NK-92 treated with Interleukin-12 subunit alpha and Interleukin-12 subunit beta, amount 100 ng/mL, for 24 hours (cell line): ENCODE measurements at regions not wholly inside any gene's neighbourhood (a gene's known extent, or its start where the extent isn't known, plus 50 kb on each side); places are given as distances from the start of the nearest gene placed in this dataset.
"Not testable (repeated sequence)": the region's sequence is repeated elsewhere in the genome, so short reads cannot be mapped to it uniquely, and the experiment has no call there.

Source experiments
- DNase-seq: peaks from one replicate; lab custom pipeline; 2025; lab: John Stamatoyannopoulos, UW

DNA sequence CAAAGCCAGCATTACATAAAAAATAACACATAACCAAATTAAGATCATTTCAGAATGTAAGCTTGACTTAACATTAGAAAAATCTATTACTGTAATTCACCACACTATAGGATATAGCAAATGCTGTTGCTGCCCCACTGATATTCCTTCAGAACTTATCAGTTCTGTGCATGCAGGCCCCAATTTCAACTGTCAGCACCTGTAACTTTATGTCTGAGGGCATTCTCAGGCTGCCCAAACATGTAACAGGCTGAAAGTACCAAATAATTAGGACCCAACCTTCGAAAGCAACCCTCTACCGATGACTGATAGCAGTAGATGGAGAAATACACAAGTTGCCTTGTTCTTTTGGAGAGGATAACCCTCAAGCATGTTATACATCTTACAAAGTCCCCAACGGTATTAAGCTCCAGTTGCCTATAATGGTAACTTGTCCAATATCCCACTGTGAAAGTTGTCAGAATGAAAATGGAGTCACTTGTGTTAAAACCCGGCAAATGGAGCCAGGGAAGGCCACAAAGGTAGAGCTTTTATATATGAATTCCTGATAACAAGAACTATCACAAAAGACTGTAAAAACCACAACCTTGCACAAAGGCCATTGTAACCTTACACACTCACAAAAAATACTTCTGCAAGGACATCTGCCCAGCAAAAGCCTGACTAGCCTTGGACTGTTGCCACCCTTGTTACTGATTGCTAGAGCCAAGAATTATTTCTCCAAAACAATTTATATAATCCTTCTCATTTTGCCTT lies 66.9 kb upstream of the ZNF746 start:
- DNase-seq = no peak

DNA sequence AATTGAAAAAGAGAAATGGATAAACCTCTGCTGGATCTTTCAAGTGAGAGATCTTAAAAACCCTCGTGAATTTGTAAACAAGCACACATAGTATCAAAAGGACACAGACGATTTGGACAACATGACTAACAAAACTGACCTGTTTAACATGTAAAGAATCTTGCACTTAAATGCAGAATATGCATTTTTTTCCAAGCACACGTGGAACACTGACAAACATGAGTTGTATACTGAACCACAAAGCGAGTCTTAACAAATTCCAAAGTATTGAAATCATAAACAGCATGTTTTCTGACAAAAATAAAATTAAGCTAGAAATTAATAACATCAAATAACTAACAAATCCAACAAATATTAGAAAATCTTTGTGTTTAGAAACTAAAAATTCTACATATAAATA lies 65.0 kb upstream of the ZNF746 start:
- DNase-seq = no peak

- no peak for DNase-seq
These were observed 63.5 kb upstream of the ZNF746 start for GRCh38 chr7:149561072-149561471.

DNA sequence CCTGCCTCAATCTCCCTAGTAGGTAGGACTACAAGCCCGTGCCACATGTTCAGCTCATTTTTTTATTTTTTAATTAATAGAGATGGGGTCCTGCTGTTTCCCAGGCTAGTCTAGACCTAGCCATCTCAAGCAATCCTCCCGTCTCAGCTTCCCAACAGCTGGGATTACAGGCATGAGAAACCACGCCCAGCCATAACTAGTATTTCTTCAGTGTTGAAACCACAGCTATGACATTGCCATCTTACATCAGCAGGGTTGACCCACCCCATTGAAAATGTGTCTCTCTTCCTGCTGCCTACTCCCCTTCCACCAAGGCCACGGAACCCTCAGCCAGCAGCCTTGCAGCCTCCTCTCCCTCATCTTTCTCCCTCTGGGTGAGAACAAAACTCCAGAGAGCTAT lies 62.1 kb upstream of the ZNF746 start:
- DNase-seq = no peak

- DNase-seq = no peak
These were observed 60.7 kb upstream of the ZNF746 start for GRCh38 chr7:149558149-149558861.

DNA sequence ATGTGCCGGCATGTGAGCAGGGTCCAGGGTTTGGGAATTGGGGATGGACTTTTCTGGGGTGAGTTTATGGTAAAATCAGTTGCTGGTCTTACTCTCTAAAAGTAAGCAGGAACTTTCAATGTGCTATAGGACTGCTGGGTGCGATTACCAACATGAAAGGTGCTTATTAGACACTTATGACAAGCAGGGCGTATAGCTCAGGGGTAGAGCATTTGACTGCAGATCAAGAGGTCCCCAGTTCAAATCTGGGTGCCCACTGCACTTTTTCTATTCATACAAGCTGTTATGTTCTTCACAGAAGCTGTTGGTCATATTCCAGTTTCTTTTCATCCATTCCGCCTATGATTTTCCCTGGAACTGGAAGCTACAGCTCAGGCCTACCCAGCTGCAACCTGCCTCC lies 58.9 kb upstream of the ZNF746 start:
- DNase-seq = not testable (repeated sequence)

DNA sequence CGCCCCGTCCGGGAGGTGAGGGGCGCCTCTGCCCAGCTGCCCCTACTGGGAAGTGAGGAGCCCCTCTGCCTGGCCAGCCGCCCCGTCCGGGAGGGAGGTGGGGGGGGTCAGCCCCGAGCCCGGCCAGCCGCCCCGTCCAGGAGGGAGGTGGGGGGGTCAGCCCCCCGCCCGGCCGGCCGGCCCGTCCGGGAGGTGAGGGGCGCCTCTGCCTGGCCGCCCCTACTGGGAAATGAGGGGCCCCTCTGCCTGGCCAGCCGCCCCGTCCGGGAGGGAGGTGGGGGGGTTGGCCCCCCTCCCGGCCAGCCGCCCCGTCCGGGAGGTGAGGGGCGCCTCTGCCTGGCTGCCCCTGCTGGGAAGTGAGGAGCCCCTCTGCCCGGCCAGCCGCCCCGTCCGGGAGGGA lies 57.2 kb upstream of the ZNF746 start:
- DNase-seq = not testable (repeated sequence)

- not testable (repeated sequence) for DNase-seq
These were observed 56.4 kb upstream of the ZNF746 start for GRCh38 chr7:149553991-149554390.

DNA sequence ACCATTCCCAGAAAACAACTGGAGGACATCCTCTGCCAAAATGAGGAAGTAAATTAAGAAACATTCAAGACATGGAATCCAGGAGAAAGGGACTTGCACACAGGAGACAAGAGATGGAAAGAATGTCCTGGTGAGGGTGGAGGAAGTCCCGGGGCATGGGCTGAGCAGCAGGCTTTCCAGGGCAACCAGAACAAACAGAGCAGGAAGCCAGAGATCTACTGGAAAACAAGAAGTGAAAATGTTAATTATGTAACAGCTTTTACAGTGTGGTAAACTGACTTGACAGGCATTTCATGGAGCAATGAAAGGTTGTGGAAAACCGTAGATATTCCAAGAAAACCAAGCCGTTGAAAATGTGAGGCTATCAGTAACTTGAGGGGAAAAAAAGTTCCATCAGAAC lies 55.2 kb upstream of the ZNF746 start:
- no peak for DNase-seq
